ENCODE measurements at regions not wholly inside any gene's neighbourhood (a gene's known extent, or its start where the extent isn't known, plus 50 kb on each side); places are given as distances from the start of the nearest gene placed in this dataset.
"Not testable (repeated sequence)": the region's sequence is repeated elsewhere in the genome, so short reads cannot be mapped to it uniquely, and the experiment has no call there.

DNA sequence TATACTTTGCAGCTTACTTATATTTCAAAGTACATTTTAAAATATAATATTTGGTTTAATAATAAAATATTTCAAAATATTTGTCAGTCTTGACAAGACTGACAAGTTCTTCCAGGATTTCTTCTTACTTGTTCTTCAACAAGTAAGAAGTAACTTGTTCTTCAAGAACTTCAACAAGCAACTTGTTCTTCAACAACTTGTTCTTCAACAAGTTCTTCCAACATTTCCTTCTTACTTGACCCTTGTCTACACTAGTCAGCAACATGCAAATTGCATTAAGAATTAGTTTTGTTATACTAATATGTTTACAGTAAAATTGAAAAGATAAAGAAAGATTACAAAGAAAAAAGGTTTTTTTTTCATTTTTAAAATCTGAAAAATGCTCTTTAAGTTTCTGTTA, 731.7 kb downstream of the NSUN3 start:
- Mint-ChIP-seq H3K4me3 (ENCODE audit: unreplicated experiment) (no peak overlapping the region), H3K9me3 (ENCODE audit: low read depth) (peaks cover 3% of the 10 kb centered on the region), H3K27ac (ENCODE audit: unreplicated experiment) (no peak overlapping the region), H3K27me3 (ENCODE audit: low read depth) (no peaks in the 10 kb centered on the region), H3K4me1 (ENCODE audit: low read depth) (no peaks in the 10 kb centered on the region), H3K36me3 (ENCODE audit: low read depth) (no peaks in the 10 kb centered on the region)
- no peak for DNase-seq (ENCODE audit: low spot score)
- TF ChIP-seq, protein P1, sequence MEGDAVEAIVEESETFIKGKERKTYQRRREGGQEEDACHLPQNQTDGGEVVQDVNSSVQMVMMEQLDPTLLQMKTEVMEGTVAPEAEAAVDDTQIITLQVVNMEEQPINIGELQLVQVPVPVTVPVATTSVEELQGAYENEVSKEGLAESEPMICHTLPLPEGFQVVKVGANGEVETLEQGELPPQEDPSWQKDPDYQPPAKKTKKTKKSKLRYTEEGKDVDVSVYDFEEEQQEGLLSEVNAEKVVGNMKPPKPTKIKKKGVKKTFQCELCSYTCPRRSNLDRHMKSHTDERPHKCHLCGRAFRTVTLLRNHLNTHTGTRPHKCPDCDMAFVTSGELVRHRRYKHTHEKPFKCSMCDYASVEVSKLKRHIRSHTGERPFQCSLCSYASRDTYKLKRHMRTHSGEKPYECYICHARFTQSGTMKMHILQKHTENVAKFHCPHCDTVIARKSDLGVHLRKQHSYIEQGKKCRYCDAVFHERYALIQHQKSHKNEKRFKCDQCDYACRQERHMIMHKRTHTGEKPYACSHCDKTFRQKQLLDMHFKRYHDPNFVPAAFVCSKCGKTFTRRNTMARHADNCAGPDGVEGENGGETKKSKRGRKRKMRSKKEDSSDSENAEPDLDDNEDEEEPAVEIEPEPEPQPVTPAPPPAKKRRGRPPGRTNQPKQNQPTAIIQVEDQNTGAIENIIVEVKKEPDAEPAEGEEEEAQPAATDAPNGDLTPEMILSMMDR (IDR thresholded peaks at IDR 0.05): no peak

DNA sequence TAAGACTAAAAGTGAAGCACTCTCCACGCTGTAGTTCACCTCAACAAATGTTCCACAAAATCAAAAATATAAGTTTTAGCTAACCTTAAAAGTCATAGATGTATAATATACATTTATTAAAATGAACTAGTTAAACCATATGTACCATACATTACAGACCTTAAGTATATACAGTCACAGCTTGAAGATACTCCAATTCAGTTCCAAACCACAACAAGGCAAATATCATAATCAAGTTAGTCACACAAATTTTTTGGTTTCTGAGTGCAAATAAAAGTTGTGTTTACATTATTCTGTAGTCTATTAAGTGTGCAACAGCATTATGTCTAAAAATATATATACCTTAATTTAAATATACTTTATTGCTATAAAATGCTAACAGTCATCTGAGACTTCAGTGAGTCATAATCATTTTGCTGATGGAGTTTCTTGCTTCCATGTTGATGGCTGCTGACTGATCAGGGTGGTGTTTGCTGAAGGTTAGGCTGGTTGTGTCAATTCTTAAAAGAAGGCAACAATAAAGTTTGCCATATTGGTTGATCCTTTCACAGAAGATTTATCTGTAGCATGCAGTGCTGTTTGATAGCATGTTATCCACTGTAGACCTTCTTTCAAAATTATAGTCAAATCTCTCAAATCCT, 736.7 kb downstream of the NSUN3 start:
- peaks cover 3% of the 10 kb centered on the region for H3K9me3 Mint-ChIP-seq (ENCODE audit: low read depth)
- no peaks in the 10 kb centered on the region for H3K4me1 Mint-ChIP-seq (ENCODE audit: low read depth)
- H3K36me3 Mint-ChIP-seq (ENCODE audit: low read depth): no peaks in the 10 kb centered on the region
- no peaks in the 10 kb centered on the region for H3K27me3 Mint-ChIP-seq (ENCODE audit: low read depth)
- no peak overlapping the region for H3K27ac Mint-ChIP-seq (ENCODE audit: unreplicated experiment)
- TF ChIP-seq, protein P1 (IDR thresholded peaks at IDR 0.05): no peak
- DNase-seq (ENCODE audit: low spot score): no peak
- H3K4me3 Mint-ChIP-seq (ENCODE audit: unreplicated experiment): no peak overlapping the region

DNA sequence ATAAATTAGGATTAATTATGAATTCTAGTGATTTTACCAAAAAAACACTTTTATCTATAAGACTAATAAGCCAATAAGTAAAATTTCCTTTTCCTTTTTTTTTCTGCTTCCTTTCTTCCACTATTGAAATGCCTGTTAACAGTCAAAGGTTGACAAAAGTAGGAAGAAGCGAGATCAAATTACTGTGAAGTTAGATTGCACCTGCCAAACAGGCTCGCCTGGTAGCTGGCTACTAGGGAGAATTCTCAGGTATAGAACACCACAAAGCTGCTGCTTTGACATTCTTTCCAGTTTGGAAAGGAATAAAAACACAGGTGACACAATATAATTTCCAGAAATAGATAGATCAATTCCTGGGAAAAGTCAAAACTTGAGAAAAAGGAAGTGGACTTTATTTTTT, 749.0 kb downstream of the NSUN3 start:
- no peak overlapping the region for H3K4me3 Mint-ChIP-seq (ENCODE audit: unreplicated experiment)
- no peak for DNase-seq (ENCODE audit: low spot score)
- no peaks in the 10 kb centered on the region for H3K27me3 Mint-ChIP-seq (ENCODE audit: low read depth)
- no peaks in the 10 kb centered on the region for H3K36me3 Mint-ChIP-seq (ENCODE audit: low read depth)
- no peak overlapping the region for H3K27ac Mint-ChIP-seq (ENCODE audit: unreplicated experiment)
- peaks cover 3% of the 10 kb centered on the region for H3K9me3 Mint-ChIP-seq (ENCODE audit: low read depth)
- no peaks in the 10 kb centered on the region for H3K4me1 Mint-ChIP-seq (ENCODE audit: low read depth)
- TF ChIP-seq, protein P1 (IDR thresholded peaks at IDR 0.05): no peak

DNA sequence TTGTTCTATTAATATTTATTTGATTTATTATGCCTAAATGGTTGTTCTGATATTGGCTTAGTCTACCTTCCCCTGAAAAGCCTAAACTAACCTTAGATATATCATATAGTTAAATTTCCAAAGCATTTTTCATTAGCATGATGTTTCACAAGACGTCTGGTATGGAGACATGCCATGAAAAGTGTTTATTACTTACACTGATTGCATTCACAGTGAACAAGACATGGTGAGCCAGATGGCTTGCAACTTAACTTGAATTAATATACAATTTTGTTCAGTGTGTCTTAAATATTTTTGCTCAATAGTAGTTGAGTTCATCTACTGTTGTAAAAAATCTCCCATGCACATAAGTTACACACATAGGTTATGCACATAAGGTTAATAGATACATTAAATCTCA, 758.4 kb downstream of the NSUN3 start:
- no peak overlapping the region for H3K27ac Mint-ChIP-seq (ENCODE audit: unreplicated experiment)
- TF ChIP-seq, protein P1 (IDR thresholded peaks at IDR 0.05): no peak
- no peaks in the 10 kb centered on the region for H3K4me1 Mint-ChIP-seq (ENCODE audit: low read depth)
- H3K27me3 Mint-ChIP-seq (ENCODE audit: low read depth): no peaks in the 10 kb centered on the region
- peaks cover 10% of the 10 kb centered on the region for H3K9me3 Mint-ChIP-seq (ENCODE audit: low read depth)
- peaks cover 2% of the 10 kb centered on the region for H3K36me3 Mint-ChIP-seq (ENCODE audit: low read depth)
- no peak for DNase-seq (ENCODE audit: low spot score)
- H3K4me3 Mint-ChIP-seq (ENCODE audit: unreplicated experiment): no peak overlapping the region

DNA sequence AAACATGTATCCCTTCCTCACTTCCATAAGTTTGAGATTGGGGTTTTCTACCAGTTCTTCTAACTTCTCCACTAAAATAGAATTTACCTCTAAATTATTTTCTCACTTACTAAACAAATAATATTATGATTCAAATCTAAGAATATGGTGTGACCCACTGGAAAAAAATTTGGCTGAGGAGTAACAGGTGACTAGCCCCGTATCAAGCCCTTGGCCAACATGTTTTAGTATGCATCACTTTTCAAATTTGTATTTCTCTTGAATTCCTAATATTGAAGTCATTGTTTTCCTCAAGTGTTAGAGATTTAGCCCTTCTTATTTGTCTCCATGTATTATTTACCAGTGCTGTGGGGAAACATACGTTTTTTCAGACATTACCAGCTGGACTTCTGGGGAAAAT, 759.4 kb downstream of the NSUN3 start:
- DNase-seq (ENCODE audit: low spot score): no peak
- H3K27me3 Mint-ChIP-seq (ENCODE audit: low read depth): no peaks in the 10 kb centered on the region
- peaks cover 8% of the 10 kb centered on the region for H3K9me3 Mint-ChIP-seq (ENCODE audit: low read depth)
- TF ChIP-seq, protein P1 (IDR thresholded peaks at IDR 0.05): no peak
- peaks cover 2% of the 10 kb centered on the region for H3K36me3 Mint-ChIP-seq (ENCODE audit: low read depth)
- no peak overlapping the region for H3K4me3 Mint-ChIP-seq (ENCODE audit: unreplicated experiment)
- H3K27ac Mint-ChIP-seq (ENCODE audit: unreplicated experiment): no peak overlapping the region
- no peaks in the 10 kb centered on the region for H3K4me1 Mint-ChIP-seq (ENCODE audit: low read depth)

DNA sequence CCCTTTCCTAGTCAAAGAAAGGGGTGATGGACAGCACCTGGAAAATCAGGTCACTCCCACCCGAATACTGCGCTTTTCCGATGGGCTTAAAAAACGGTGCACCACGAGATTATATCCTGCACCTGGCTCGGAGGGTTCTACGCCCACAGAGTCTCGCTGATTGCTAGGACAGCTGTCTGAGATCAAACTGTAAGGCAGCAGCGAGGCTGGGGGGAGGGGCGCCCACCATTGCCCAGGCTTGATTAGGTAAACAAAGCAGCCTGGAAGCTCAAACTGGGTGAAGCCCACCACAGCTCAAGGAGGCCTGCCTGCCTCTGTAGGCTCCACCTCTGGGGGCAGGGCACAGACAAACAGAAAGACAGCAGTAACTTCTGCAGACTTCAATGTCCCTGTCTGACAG, 783.4 kb downstream of the NSUN3 start:
- H3K36me3 Mint-ChIP-seq (ENCODE audit: low read depth); H3K4me1 Mint-ChIP-seq (ENCODE audit: low read depth); H3K27me3 Mint-ChIP-seq (ENCODE audit: low read depth); H3K4me3 Mint-ChIP-seq (ENCODE audit: unreplicated experiment); H3K9me3 Mint-ChIP-seq (ENCODE audit: low read depth); H3K27ac Mint-ChIP-seq (ENCODE audit: unreplicated experiment): not testable (repeated sequence)
- peak; percentile 52 for DNase-seq (ENCODE audit: low spot score)

Measured in chondrocyte (in vitro differentiated cells).